Suprapubic skin (tissue), 4 donors: ENCODE measurements at regions not wholly inside any gene's neighbourhood (a gene's known extent, or its start where the extent isn't known, plus 50 kb on each side); places are given as distances from the start of the nearest gene placed in this dataset.

ENCODE experiments used
- DNase-seq, 2 donors: peaks; one replicate each; pipeline ENCODE4 v3.0.0-alpha.2; 2019; ENCODE audit warnings: low spot score in 2 of 2
- H3K27ac ChIP-seq: fragments of 200-600 bp; sonication (generic); one replicate; pipeline ENCODE4 v1.5.1; 2019
- H3K27me3 ChIP-seq: fragments of 200-600 bp; sonication (generic); one replicate; pipeline ENCODE4 v1.5.1; 2019
- H3K36me3 ChIP-seq: fragments of 200-600 bp; sonication (generic); one replicate; pipeline ENCODE4 v1.5.1; 2019
- H3K4me1 ChIP-seq: fragments of 200-600 bp; sonication (generic); one replicate; pipeline ENCODE4 v1.5.1; 2019
- H3K4me3 ChIP-seq: fragments of 200-600 bp; sonication (generic); one replicate; pipeline ENCODE4 v1.5.1; 2019; ENCODE audit warnings: mild to moderate bottlenecking
- H3K9me3 ChIP-seq: fragments of 200-600 bp; sonication (generic); one replicate; pipeline ENCODE4 v1.5.1; 2019
- CTCF ChIP-seq, 2 donors: fragments of 200-600 bp in 1 of 2; fragments of 450-650 bp in 1 of 2; sonication (generic) in 1 of 2; IDR thresholded peaks; one replicate each; pipeline ENCODE4 v1.5.1; 2016 to 2019; ENCODE audit warnings: antibody characterized with exemption in 2 of 2, mild to moderate bottlenecking in 1 of 2, moderate library complexity in 1 of 2
- EP300 ChIP-seq: sonication (generic); formaldehyde crosslinking; IDR thresholded peaks from one replicate; pipeline ENCODE4 v1.6.1; 2017; ENCODE audit warnings: antibody characterized with exemption
- POLR2A ChIP-seq, 2 donors: fragments of 450-650 bp; IDR thresholded peaks; one replicate each; pipeline ENCODE4 v1.6.1; 2017; ENCODE audit warnings: antibody characterized with exemption in 2 of 2, mild to moderate bottlenecking in 2 of 2, moderate library complexity in 2 of 2
- POLR2AphosphoS5 ChIP-seq, 3 donors: sonication (generic); formaldehyde crosslinking; IDR thresholded peaks; one replicate each; pipeline ENCODE4 v1.6.1; 2017; ENCODE audit warnings: antibody characterized with exemption in 3 of 3
- WGBS: methylation state at CpG from one replicate; pipeline ENCODE4 v1.1.5; 2018; 5-methylcytosine and 5-hydroxymethylcytosine counted together

GRCh38 chr6:91020744-91021143, 433.9 kb upstream of the MAP3K7 start:
- H3K36me3 ChIP-seq = no peaks in the 10 kb centered on the region
- 63% methylated on average over 1 of the region's 1 CpG for WGBS
- TF ChIP-seq POLR2AphosphoS5 (IDR thresholded peaks at IDR 0.05) (no peak), EP300 (no peak)

DNA sequence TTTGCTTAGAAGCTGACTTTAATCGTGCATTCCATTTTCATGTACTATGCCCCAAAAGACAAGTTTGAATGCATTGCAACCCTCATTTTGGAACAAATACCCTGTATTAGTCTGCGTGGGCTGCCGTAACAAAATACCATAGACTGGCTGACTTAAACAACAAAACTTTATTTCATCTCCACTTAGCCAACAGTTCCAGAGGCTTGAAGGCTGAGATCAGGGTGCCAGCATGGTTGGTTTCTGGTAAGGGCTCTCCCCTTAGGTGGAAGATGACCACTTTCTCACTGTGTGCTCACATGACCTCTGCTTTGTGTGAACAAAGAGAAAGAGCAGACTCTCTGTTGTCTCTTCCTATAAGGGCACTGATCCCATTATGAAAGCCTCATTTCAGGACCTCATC, 431.7 kb upstream of the MAP3K7 start:
- H3K27me3 ChIP-seq = no peaks in the 10 kb centered on the region
- H3K4me3 ChIP-seq = no peak overlapping the region
- H3K4me1 ChIP-seq = no peaks in the 10 kb centered on the region
- H3K27ac ChIP-seq = no peak overlapping the region
- no peaks in the 10 kb centered on the region for H3K36me3 ChIP-seq
- no peaks in the 10 kb centered on the region for H3K9me3 ChIP-seq
- DNase-seq = no peak
- TF ChIP-seq CTCF (IDR thresholded peaks at IDR 0.05) (no peak), POLR2AphosphoS5 (IDR thresholded peaks at IDR 0.05) (no peak), EP300 (no peak)
- 94% methylated on average over 3 of the region's 3 CpGs for WGBS

More at GRCh38 chr6:91020744-91021143, 433.9 kb upstream of the MAP3K7 start:
- DNase-seq = no peak
- no peak overlapping the region for H3K4me3 ChIP-seq
- H3K9me3 ChIP-seq = no peaks in the 10 kb centered on the region
- no peak overlapping the region for H3K27ac ChIP-seq
- H3K4me1 ChIP-seq = no peaks in the 10 kb centered on the region
- no peaks in the 10 kb centered on the region for H3K27me3 ChIP-seq

GRCh38 chr6:91013511-91013910, 426.6 kb upstream of the MAP3K7 start:
- Histone ChIP-seq H3K9me3 (no peaks in the 10 kb centered on the region), H3K27me3 (no peaks in the 10 kb centered on the region), H3K27ac (no peak overlapping the region), H3K36me3 (no peaks in the 10 kb centered on the region), H3K4me3 (no peak overlapping the region), H3K4me1 (no peaks in the 10 kb centered on the region)
- no peak for DNase-seq
- no peak for TF ChIP-seq POLR2A (IDR thresholded peaks at IDR 0.05)
- no peak for TF ChIP-seq POLR2AphosphoS5 (IDR thresholded peaks at IDR 0.05)
- no peak for TF ChIP-seq CTCF (IDR thresholded peaks at IDR 0.05)
- no peak for TF ChIP-seq EP300

- no peak for DNase-seq
- WGBS = 73% methylated on average over 4 of the region's 4 CpGs
- no peak for TF ChIP-seq POLR2A (IDR thresholded peaks at IDR 0.05)
- TF ChIP-seq CTCF (IDR thresholded peaks at IDR 0.05) = no peak
- TF ChIP-seq POLR2AphosphoS5 (IDR thresholded peaks at IDR 0.05) = no peak
- no peak for TF ChIP-seq EP300
These were observed 410.2 kb upstream of the MAP3K7 start for GRCh38 chr6:90997076-90997475.

GRCh38 chr6:90993770-90994169, 406.9 kb upstream of the MAP3K7 start:
- no peaks in the 10 kb centered on the region for H3K9me3 ChIP-seq
- no peak overlapping the region for H3K27ac ChIP-seq
- DNase-seq = no peak
- H3K4me1 ChIP-seq = no peaks in the 10 kb centered on the region
- no peaks in the 10 kb centered on the region for H3K27me3 ChIP-seq
- H3K36me3 ChIP-seq = no peaks in the 10 kb centered on the region
- TF ChIP-seq POLR2AphosphoS5 (IDR thresholded peaks at IDR 0.05) (no peak), CTCF (IDR thresholded peaks at IDR 0.05) (no peak), POLR2A (IDR thresholded peaks at IDR 0.05) (no peak), EP300 (no peak)
- no peak overlapping the region for H3K4me3 ChIP-seq
- 72% methylated on average over 3 of the region's 3 CpGs for WGBS

More at GRCh38 chr6:90997076-90997475, 410.2 kb upstream of the MAP3K7 start:
- no peak overlapping the region for H3K27ac ChIP-seq
- H3K36me3 ChIP-seq = no peaks in the 10 kb centered on the region
- H3K27me3 ChIP-seq = no peaks in the 10 kb centered on the region
- no peak overlapping the region for H3K4me3 ChIP-seq
- no peaks in the 10 kb centered on the region for H3K4me1 ChIP-seq
- H3K9me3 ChIP-seq = no peaks in the 10 kb centered on the region

DNA sequence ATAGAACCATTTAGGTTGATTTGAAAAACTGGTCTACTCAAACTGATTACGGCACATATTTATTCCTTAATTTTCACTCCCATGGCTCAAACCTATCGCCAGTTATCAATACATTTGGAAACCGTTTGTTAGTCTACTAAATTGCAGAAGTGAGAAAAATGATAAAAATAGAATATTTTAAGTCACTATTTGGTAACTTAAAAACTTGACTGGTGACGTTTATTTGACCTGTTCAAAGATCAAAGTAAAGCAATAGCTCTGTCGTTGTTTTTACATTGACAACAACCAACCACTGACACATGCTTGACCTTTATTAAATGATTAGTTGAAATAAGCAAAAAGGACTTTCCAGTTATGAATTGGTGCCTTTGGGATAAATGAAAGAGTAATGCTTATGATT, 402.9 kb upstream of the MAP3K7 start:
- Histone ChIP-seq H3K4me1 (no peaks in the 10 kb centered on the region), H3K4me3 (no peak overlapping the region), H3K27me3 (no peaks in the 10 kb centered on the region), H3K27ac (no peak overlapping the region), H3K9me3 (no peaks in the 10 kb centered on the region), H3K36me3 (no peaks in the 10 kb centered on the region)
- no peak for DNase-seq
- TF ChIP-seq POLR2AphosphoS5 (IDR thresholded peaks at IDR 0.05) (no peak), POLR2A (IDR thresholded peaks at IDR 0.05) (no peak), CTCF (IDR thresholded peaks at IDR 0.05) (no peak), EP300 (no peak)
- 78% methylated on average over 5 of the region's 5 CpGs for WGBS
